Smooth muscle cell (in vitro differentiated cells): ENCODE measurements at regions not wholly inside any gene's neighbourhood (a gene's known extent, or its start where the extent isn't known, plus 50 kb on each side); places are given as distances from the start of the nearest gene placed in this dataset.

Experiments
- DNase-seq: peaks from one replicate; lab custom pipeline; 2025; ENCODE audit not compliant: unreplicated experiment; lab: John Stamatoyannopoulos, UW
- H2AFZ ChIP-seq: fragments of 200-600 bp; sonication (generic); 2 replicates; pipeline ENCODE4 v1.6.0; 2016; ENCODE audit warnings: antibody characterized with exemption, low read depth, mild to moderate bottlenecking
- H3F3A ChIP-seq: fragments of 200-600 bp; sonication (generic); 2 replicates; pipeline ENCODE4 v1.6.0; 2017; ENCODE audit warnings: antibody characterized with exemption, low read depth
- H3K27ac ChIP-seq: fragments of 200-600 bp; sonication (generic); 2 replicates; pipeline ENCODE4 v1.5.1; 2016; ENCODE audit warnings: low read depth, mild to moderate bottlenecking
- H3K27me3 ChIP-seq: fragments of 200-600 bp; sonication (generic); 2 replicates; pipeline ENCODE4 v1.6.1; 2016; ENCODE audit warnings: low read depth, mild to moderate bottlenecking
- H3K36me3 ChIP-seq: fragments of 200-600 bp; sonication (generic); 2 replicates; pipeline ENCODE4 v1.5.1; 2016; ENCODE audit warnings: low read depth
- H3K4me1 ChIP-seq: fragments of 200-600 bp; sonication (generic); 2 replicates; pipeline ENCODE4 v1.5.1; 2016; ENCODE audit warnings: low read depth
- H3K4me2 ChIP-seq: fragments of 200-600 bp; sonication (generic); 2 replicates; pipeline ENCODE4 v1.6.0; 2016; ENCODE audit warnings: mild to moderate bottlenecking
- H3K4me3 ChIP-seq: fragments of 200-600 bp; sonication (generic); 2 replicates; pipeline ENCODE4 v1.5.1; 2016; ENCODE audit warnings: mild to moderate bottlenecking
- H3K79me2 ChIP-seq: fragments of 200-600 bp; sonication (generic); 2 replicates; pipeline ENCODE4 v1.6.0; 2016; ENCODE audit warnings: low read depth, mild to moderate bottlenecking
- H3K9ac ChIP-seq: fragments of 200-600 bp; sonication (generic); 2 replicates; pipeline ENCODE4 v1.6.0; 2016; ENCODE audit warnings: low read depth
- H3K9me3 ChIP-seq: fragments of 200-600 bp; sonication (generic); replicated peaks from 2 replicates; pipeline ENCODE4 v1.5.1; 2016; ENCODE audit warnings: low read depth
- H4K20me1 ChIP-seq: fragments of 200-600 bp; sonication (generic); 2 replicates; pipeline ENCODE4 v1.6.0; 2016; ENCODE audit warnings: low read depth
- WGBS: methylation state at CpG from one replicate; pipeline ENCODE4 v1.1.7; 2016; ENCODE audit warnings: low lambda C conversion rate; 5-methylcytosine and 5-hydroxymethylcytosine counted together
- TF ChIP-seq, protein P1 (sequence below): fragments of 200-600 bp; sonication (generic); IDR thresholded peaks from 2 replicates; pipeline ENCODE4 v1.5.1; 2017; ENCODE audit warnings: borderline replicate concordance, mild to moderate bottlenecking, antibody characterized with exemption; ENCODE audit not compliant: insufficient read depth, poor library complexity, severe bottlenecking

DNA sequence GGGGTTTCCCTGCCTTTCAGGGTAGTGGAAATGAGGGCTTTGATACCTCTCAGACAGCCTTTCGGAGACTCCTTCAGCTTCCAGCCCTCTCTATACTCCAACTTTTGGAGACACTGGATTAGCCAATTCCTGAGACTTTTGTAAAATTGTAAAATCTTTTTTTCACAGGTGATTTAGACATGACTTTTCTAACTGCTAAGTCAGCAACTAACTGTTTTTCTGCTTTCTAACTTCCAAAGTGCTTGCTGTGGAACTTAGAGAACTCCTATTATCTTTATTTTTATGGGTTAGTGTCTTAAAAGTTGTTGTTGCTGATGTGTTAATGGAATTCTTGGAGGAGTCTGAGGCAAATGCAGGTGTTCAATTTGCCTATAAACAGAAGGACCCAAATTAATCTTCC is 616.7 kb upstream of the ID2 start:
- TF ChIP-seq, protein P1, sequence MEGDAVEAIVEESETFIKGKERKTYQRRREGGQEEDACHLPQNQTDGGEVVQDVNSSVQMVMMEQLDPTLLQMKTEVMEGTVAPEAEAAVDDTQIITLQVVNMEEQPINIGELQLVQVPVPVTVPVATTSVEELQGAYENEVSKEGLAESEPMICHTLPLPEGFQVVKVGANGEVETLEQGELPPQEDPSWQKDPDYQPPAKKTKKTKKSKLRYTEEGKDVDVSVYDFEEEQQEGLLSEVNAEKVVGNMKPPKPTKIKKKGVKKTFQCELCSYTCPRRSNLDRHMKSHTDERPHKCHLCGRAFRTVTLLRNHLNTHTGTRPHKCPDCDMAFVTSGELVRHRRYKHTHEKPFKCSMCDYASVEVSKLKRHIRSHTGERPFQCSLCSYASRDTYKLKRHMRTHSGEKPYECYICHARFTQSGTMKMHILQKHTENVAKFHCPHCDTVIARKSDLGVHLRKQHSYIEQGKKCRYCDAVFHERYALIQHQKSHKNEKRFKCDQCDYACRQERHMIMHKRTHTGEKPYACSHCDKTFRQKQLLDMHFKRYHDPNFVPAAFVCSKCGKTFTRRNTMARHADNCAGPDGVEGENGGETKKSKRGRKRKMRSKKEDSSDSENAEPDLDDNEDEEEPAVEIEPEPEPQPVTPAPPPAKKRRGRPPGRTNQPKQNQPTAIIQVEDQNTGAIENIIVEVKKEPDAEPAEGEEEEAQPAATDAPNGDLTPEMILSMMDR, result no peak
- Histone ChIP-seq H3K4me1 (no peaks in the 10 kb centered on the region), H3K36me3 (no peaks in the 10 kb centered on the region), H3F3A (no peaks in the 10 kb centered on the region), H4K20me1 (no peaks in the 10 kb centered on the region), H3K4me3 (no peak overlapping the region), H3K27me3 (no peaks in the 10 kb centered on the region), H2AFZ (no peak overlapping the region), H3K79me2 (no peaks in the 10 kb centered on the region), H3K9ac (no peak overlapping the region), H3K9me3 (no peaks in the 10 kb centered on the region), H3K4me2 (no peak overlapping the region), H3K27ac (no peak overlapping the region)
- DNase-seq, result no peak
- 96% methylated on average over 1 of the region's 1 CpG for WGBS

DNA sequence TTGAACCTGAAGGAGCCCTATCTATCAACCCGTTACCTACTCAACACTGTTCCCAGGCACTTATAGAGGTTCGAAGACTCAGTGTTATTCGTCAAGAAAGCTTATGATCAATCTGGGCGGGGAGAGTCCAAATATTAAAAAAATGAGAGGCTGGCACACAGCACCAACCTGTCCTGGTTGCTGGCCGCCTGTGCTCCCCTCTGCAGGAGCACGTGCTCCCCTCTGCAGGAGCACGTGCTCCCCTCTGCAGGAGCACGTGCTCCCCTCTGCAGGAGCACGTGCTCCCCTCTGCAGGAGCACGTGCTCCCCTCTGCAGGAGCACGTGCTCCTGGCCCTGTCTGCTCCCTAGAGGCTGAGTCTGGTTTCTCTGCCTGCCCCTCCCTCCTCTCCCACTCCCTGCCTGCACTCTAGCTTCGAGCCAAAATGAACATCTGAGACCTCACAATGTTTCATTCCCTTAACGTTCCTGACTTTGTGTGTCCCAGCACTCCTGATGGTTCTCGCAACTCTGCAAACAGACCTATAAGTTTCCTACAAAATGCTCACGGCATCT is 614.0 kb upstream of the ID2 start:
- 93% methylated on average over 15 of the region's 15 CpGs for WGBS
- no peak overlapping the region for H3K4me2 ChIP-seq

DNA sequence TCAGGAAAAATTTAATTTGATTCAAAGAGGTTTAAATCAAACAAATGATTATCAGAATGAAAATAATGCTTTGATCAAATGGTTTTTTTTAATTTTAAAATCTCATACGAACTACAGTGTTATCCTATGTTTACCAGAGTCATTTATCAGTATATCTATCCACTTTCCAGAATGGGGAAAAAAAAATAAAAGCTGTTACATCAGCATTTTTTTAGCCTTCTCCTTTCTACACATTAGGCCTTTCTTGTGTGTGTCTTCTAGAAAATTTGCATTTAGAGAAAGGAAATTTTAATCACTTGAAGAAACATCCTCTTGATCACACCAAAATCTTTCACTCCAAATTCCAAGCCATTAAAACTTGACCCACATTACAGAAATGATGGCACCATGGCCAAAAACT is 608.9 kb upstream of the ID2 start:
- H3F3A ChIP-seq, result no peaks in the 10 kb centered on the region
- H3K9ac ChIP-seq, result no peak overlapping the region
- H3K4me1 ChIP-seq, result no peaks in the 10 kb centered on the region
- no peak overlapping the region for H2AFZ ChIP-seq
- no peak overlapping the region for H3K4me3 ChIP-seq
- DNase-seq, result no peak
- TF ChIP-seq, protein P1, result no peak
- no peaks in the 10 kb centered on the region for H4K20me1 ChIP-seq
- no peaks in the 10 kb centered on the region for H3K27me3 ChIP-seq
- H3K27ac ChIP-seq, result no peak overlapping the region
- no peaks in the 10 kb centered on the region for H3K9me3 ChIP-seq
- WGBS, result 78% methylated on average over 1 of the region's 1 CpG
- H3K4me2 ChIP-seq, result no peak overlapping the region
- H3K36me3 ChIP-seq, result no peaks in the 10 kb centered on the region
- H3K79me2 ChIP-seq, result no peaks in the 10 kb centered on the region

More for the DNA sequence above, 614.0 kb upstream of the ID2 start:
- TF ChIP-seq, protein P1, result no peak
- no peaks in the 10 kb centered on the region for H3K27me3 ChIP-seq
- no peak overlapping the region for H3K27ac ChIP-seq
- DNase-seq, result no peak
- H3K79me2 ChIP-seq, result no peaks in the 10 kb centered on the region
- H3K9me3 ChIP-seq, result no peaks in the 10 kb centered on the region
- no peaks in the 10 kb centered on the region for H3K4me1 ChIP-seq
- H3K9ac ChIP-seq, result no peak overlapping the region
- no peak overlapping the region for H3K4me3 ChIP-seq
- H2AFZ ChIP-seq, result no peak overlapping the region
- no peaks in the 10 kb centered on the region for H3F3A ChIP-seq
- H3K36me3 ChIP-seq, result no peaks in the 10 kb centered on the region
- no peaks in the 10 kb centered on the region for H4K20me1 ChIP-seq

DNA sequence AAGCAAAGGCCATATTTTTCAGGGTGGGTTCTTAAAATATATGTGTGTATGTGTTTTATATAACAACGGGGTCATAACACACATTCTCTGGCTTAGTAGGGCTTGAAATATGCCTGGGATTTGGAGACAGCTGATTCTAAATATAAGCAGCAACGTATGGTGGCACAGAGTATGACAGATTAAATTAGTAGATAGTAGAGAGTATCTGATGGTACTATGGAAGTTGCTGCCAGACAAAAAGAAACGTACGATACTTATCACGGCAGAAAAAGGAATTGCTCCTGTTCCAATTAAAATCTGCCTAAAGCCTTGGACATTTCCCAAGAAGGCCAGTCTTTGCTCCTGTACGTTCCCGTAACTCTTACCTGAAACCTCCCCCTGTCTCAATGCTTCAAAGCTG is 607.9 kb upstream of the ID2 start:
- Histone ChIP-seq H3K4me1 (no peaks in the 10 kb centered on the region), H3K4me2 (no peak overlapping the region), H3K27me3 (no peaks in the 10 kb centered on the region), H3F3A (no peaks in the 10 kb centered on the region), H3K36me3 (no peaks in the 10 kb centered on the region), H3K9me3 (no peaks in the 10 kb centered on the region), H3K27ac (no peak overlapping the region), H4K20me1 (no peaks in the 10 kb centered on the region), H3K9ac (no peak overlapping the region), H3K4me3 (no peak overlapping the region), H3K79me2 (no peaks in the 10 kb centered on the region), H2AFZ (no peak overlapping the region)
- TF ChIP-seq, protein P1, result no peak
- DNase-seq, result no peak
- 97% methylated on average over 7 of the region's 7 CpGs for WGBS
